PFSK-1 (cell line): ENCODE measurements at regions not wholly inside any gene's neighbourhood (a gene's known extent, or its start where the extent isn't known, plus 50 kb on each side); places are given as distances from the start of the nearest gene placed in this dataset.

Source experiments
- POLR2AphosphoS5 ChIP-seq: IDR thresholded peaks from 2 replicates; pipeline ENCODE4 v1.6.1; 2012; ENCODE audit warnings: low read depth, mild to moderate bottlenecking, control low read depth, low read length, moderate library complexity
- SIN3A ChIP-seq: IDR thresholded peaks from 2 replicates; pipeline ENCODE4 v1.6.1; 2012; ENCODE audit warnings: mild to moderate bottlenecking, low read length, moderate library complexity, borderline replicate concordance; ENCODE audit not compliant: insufficient read depth
- TAF1 ChIP-seq: IDR thresholded peaks from 2 replicates; pipeline ENCODE4 v1.6.1; 2012; ENCODE audit warnings: low read length, control low read depth, borderline replicate concordance; ENCODE audit not compliant: insufficient read depth

DNA sequence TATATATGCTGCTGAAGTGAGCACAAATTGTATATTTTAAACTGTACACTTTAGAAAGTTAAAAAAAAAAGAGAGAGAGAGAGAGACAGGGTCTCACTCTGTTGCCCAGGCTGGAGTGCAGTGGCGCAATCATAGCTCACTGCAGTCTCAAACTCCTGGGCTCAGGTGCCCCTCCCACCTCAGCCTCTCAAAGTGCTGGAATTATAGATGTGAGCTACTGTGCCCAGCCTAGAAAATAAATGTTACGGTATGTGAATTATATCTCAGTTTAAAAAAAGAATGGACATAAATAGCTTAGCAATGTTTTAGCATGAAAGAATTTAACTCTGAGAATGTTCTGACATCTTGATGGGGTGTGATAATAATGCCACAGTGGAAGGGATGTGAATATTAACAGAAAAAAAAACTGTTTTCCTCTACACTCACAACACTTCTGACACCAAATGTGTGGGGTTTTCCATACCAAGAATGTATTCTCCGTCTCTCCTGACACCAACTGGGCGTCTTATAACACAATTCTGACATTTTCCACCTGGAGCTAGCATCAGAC is 162.1 kb downstream of the PLCE1 start:
- TF ChIP-seq SIN3A (no peak), POLR2AphosphoS5 (no peak), TAF1 (no peak)
